Breast epithelium (tissue), 4 donors: ENCODE measurements at regions not wholly inside any gene's neighbourhood (a gene's known extent, or its start where the extent isn't known, plus 50 kb on each side); places are given as distances from the start of the nearest gene placed in this dataset.

ENCODE experiments used
- DNase-seq, 2 donors: peaks; one replicate each; pipeline ENCODE4 v3.0.0-alpha.2; 2019; ENCODE audit warnings: low spot score in 2 of 2
- H3K27ac ChIP-seq, 2 donors: fragments of 200-600 bp; sonication (generic) in 1 of 2; one replicate each; pipeline ENCODE4 v1.5.1; 2016 to 2019; ENCODE audit warnings: mild to moderate bottlenecking in 1 of 2
- H3K27me3 ChIP-seq, 2 donors: fragments of 200-600 bp; sonication (generic) in 1 of 2; one replicate each; pipeline versions ENCODE4 v1.5.1 to v1.6.0; 2017 to 2019; ENCODE audit warnings: control low read depth in 1 of 2, mild to moderate bottlenecking in 1 of 2
- H3K36me3 ChIP-seq: fragments of 200-600 bp; one replicate; pipeline ENCODE4 v1.5.1; 2019
- H3K4me1 ChIP-seq, 2 donors: fragments of 200-600 bp; sonication (generic); one replicate each; pipeline ENCODE4 v1.5.1; 2016 to 2019; ENCODE audit warnings: control low read depth in 1 of 2
- H3K4me3 ChIP-seq, 3 donors: fragments of 200-600 bp; sonication (generic); 1 replicate in 2 of 3; 2 replicates in 1 of 3; pipeline ENCODE4 v1.5.1; 2016 to 2019; ENCODE audit warnings: mild to moderate bottlenecking in 3 of 3, moderate library complexity in 2 of 3
- H3K9me3 ChIP-seq, 2 donors: fragments of 200-600 bp; sonication (generic) in 1 of 2; one replicate each; pipeline ENCODE4 v1.5.1; 2016 to 2019; ENCODE audit warnings: control low read depth in 1 of 2
- POLR2A ChIP-seq: fragments of 450-650 bp; IDR thresholded peaks from one replicate; pipeline ENCODE4 v1.6.1; 2016; ENCODE audit warnings: antibody characterized with exemption, mild to moderate bottlenecking, moderate library complexity
- POLR2AphosphoS5 ChIP-seq, 3 donors: sonication (generic); formaldehyde crosslinking; IDR thresholded peaks; one replicate each; pipeline ENCODE4 v1.6.1; 2017; ENCODE audit warnings: antibody characterized with exemption in 3 of 3
- intact Hi-C: fragments of 100-400 bp; cut with DNase I; formaldehyde crosslinking; loops from one replicate; pipeline ENCODE4 v1.15.1; 2023; ENCODE audit warnings: low total_unique reads
- TF ChIP-seq, protein P1 (sequence below), 3 donors: fragments of 450-650 bp; IDR thresholded peaks; one replicate each; pipeline ENCODE4 v1.5.1; 2016 to 2017; ENCODE audit warnings: antibody characterized with exemption in 3 of 3, mild to moderate bottlenecking in 3 of 3, moderate library complexity in 3 of 3

DNA sequence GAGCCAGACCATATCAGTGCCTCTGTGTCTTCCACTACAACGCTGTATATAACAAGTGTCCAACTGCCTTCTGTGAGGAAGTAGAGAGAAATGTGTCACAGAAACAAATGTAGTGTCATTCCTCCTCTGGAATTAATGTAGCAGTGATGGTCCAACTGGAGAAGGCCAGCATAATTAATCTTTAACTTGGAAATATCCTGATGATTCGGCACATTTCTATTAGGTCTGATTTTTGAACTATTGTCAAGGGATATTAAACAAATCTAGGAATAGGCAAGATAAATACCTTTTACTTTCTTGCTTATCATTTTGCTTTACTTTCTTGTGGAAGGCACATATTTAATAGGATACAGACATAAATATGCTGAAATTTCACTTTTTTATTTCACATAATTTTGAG, 446.2 kb upstream of the ALCAM start:
- Histone ChIP-seq H3K4me1 (no peaks in the 10 kb centered on the region), H3K9me3 (peaks cover 0 to 8% of the 10 kb centered on the region in 2 donors), H3K27me3 (no peaks in the 10 kb centered on the region), H3K36me3 (no peaks in the 10 kb centered on the region), H3K27ac (no peak overlapping the region), H3K4me3 (no peak overlapping the region)
- no peak for DNase-seq
- TF ChIP-seq POLR2A (no peak), POLR2AphosphoS5 (IDR thresholded peaks at IDR 0.05) (no peak)
- TF ChIP-seq, protein P1, sequence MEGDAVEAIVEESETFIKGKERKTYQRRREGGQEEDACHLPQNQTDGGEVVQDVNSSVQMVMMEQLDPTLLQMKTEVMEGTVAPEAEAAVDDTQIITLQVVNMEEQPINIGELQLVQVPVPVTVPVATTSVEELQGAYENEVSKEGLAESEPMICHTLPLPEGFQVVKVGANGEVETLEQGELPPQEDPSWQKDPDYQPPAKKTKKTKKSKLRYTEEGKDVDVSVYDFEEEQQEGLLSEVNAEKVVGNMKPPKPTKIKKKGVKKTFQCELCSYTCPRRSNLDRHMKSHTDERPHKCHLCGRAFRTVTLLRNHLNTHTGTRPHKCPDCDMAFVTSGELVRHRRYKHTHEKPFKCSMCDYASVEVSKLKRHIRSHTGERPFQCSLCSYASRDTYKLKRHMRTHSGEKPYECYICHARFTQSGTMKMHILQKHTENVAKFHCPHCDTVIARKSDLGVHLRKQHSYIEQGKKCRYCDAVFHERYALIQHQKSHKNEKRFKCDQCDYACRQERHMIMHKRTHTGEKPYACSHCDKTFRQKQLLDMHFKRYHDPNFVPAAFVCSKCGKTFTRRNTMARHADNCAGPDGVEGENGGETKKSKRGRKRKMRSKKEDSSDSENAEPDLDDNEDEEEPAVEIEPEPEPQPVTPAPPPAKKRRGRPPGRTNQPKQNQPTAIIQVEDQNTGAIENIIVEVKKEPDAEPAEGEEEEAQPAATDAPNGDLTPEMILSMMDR (IDR thresholded peaks at IDR 0.05), result no peak
- intact Hi-C loops, result no loop called here

DNA sequence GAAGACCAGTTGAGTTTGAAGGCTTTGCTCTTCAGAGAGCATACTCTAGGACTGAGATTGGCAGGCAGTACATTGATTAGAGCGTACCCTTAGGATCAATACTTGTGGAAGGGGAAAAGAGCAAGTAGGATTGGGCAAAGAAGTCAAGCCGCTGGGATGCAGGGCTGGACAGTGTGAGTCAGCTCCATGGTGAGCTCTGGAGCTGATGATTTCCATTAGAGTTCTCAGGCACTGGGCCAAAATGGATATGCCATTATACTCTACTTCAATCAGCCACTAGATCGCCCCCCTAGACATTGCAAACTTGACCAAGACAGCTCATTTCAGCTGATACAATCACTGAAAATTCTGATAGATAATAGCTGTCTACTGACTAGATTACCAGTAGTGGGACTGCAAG, 432.7 kb upstream of the ALCAM start:
- Histone ChIP-seq H3K36me3 (no peaks in the 10 kb centered on the region), H3K4me1 (no peaks in the 10 kb centered on the region), H3K27ac (no peak overlapping the region), H3K9me3 (no peaks in the 10 kb centered on the region), H3K4me3 (no peak overlapping the region), H3K27me3 (no peaks in the 10 kb centered on the region)
- no peak for DNase-seq
- intact Hi-C loops, result no loop called here
- TF ChIP-seq, protein P1 (IDR thresholded peaks at IDR 0.05), result no peak
- TF ChIP-seq POLR2A (no peak), POLR2AphosphoS5 (IDR thresholded peaks at IDR 0.05) (no peak)

DNA sequence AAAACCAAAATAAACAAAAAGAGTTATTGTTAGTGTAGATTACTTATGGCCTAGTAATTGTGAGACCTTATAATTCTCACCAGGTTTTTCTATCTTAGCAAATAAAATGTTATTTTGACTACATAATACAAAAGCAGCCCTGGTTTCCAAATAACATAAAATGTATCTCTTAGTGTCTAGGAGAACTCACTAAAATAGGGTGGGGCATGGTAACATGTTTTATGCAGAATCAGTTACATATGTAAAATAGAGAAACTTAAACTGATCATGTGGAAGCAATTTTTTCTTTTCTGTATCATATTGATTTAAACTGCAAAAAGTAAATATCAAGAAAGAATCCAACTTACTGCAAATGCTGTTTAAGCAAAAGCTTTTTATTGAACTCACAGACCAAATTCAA, 431.1 kb upstream of the ALCAM start:
- intact Hi-C loops, result no loop called here
- DNase-seq, result no peak

DNA sequence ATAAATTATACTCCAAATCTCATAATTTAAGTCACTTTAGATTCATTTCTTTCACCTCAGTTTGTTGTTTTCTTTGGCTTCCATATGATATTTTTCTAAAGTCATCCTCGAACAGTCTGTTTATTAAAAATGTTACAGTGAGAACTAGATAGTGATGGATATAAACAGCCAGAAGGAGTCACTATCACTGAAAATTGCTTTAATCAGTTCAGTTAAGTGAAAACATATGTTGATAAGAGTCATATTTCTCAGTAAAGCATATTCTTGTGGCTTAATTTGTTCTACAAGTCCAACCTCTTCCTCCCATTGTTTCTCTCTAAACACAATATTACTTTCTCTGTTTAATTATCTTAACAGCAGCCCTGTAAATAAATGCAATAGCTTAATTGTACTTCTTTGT, 427.5 kb upstream of the ALCAM start:
- no peak for DNase-seq
- H3K4me1 ChIP-seq, result no peaks in the 10 kb centered on the region
- H3K36me3 ChIP-seq, result no peaks in the 10 kb centered on the region
- H3K27me3 ChIP-seq, result no peaks in the 10 kb centered on the region
- intact Hi-C loops, result no loop called here
- H3K4me3 ChIP-seq, result no peak overlapping the region
- no peaks in the 10 kb centered on the region for H3K9me3 ChIP-seq
- no peak overlapping the region for H3K27ac ChIP-seq
- TF ChIP-seq, protein P1 (IDR thresholded peaks at IDR 0.05), result no peak
- TF ChIP-seq POLR2AphosphoS5 (IDR thresholded peaks at IDR 0.05), result no peak
- TF ChIP-seq POLR2A, result no peak

More for the DNA sequence above, 431.1 kb upstream of the ALCAM start:
- no peaks in the 10 kb centered on the region for H3K27me3 ChIP-seq
- H3K9me3 ChIP-seq, result no peaks in the 10 kb centered on the region
- no peaks in the 10 kb centered on the region for H3K4me1 ChIP-seq
- H3K27ac ChIP-seq, result no peak overlapping the region
- TF ChIP-seq POLR2A (no peak), POLR2AphosphoS5 (IDR thresholded peaks at IDR 0.05) (no peak)
- TF ChIP-seq, protein P1 (IDR thresholded peaks at IDR 0.05), result no peak
- H3K36me3 ChIP-seq, result no peaks in the 10 kb centered on the region
- H3K4me3 ChIP-seq, result no peak overlapping the region

DNA sequence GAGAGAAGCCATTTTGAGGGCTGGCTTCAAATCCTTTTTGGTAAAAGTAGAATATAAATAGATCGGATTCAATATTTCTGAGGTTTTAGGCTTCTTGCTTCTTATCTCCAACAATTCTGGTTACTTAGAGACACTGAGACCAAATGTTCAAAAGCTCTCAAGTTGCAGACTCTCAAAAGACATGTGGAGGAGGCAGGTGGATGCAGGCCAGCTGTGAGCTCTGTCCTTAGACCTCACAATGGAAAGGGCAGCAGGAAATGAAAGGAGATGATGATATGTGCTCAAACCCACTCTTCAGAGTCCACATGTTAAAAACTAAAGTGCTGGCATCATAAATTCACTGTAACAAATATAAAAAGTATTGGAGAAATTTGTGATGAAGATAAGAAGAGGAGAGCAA, 424.9 kb upstream of the ALCAM start:
- Histone ChIP-seq H3K9me3 (peaks cover 0 to 5% of the 10 kb centered on the region in 2 donors), H3K27ac (no peak overlapping the region), H3K36me3 (no peaks in the 10 kb centered on the region), H3K4me3 (no peak overlapping the region), H3K4me1 (no peaks in the 10 kb centered on the region), H3K27me3 (no peaks in the 10 kb centered on the region)
- intact Hi-C loops, result no loop called here
- TF ChIP-seq, protein P1 (IDR thresholded peaks at IDR 0.05), result no peak
- TF ChIP-seq POLR2A (no peak), POLR2AphosphoS5 (IDR thresholded peaks at IDR 0.05) (no peak)
- DNase-seq, result no peak
